ENCODE measurements at regions not wholly inside any gene's neighbourhood (a gene's known extent, or its start where the extent isn't known, plus 50 kb on each side); places are given as distances from the start of the nearest gene placed in this dataset.

DNA sequence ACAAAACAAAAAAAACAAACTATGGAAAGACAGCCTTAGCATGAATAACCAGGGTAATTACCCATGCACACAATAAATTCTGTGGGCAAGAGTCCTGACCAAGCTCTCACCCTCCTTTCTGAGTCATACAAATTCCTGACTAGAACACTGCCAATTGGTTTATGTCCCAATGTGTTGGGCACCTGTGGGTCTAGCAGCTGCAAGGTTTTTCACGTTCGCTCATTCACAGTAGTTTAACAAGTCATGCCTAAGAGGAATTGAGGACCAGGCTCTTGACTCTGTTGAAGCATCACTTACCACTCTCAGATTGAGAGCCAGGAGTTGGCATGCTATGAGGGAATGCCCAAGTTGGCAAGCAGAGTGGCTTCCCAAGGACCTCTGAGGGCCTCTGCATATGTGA lies 205.5 kb upstream of the SLC24A2 start:
- ATAC-seq (ENCODE audit: low read depth) (no peak), DNase-seq (no peak)
- no peaks in the 10 kb centered on the region for H3K36me3 ChIP-seq (replicated peaks in 1 of 2; ENCODE audit: control extremely low read depth in 1 of 2, control insufficient read depth in 1 of 2, extremely low read depth in 1 of 2, insufficient read depth in 2 of 2, low read length in 1 of 2)
- H2AFZ ChIP-seq (ENCODE audit: insufficient read depth, low read depth, low read length, poor library complexity, severe bottlenecking) = no peak overlapping the region
- POLR2A ChIA-PET = no interaction called here
- H3K27ac ChIP-seq (ENCODE audit: low read length in 2 of 2) = no peak overlapping the region
- H3K27ac Mint-ChIP-seq = no peak overlapping the region
- H3K79me2 ChIP-seq (ENCODE audit: control insufficient read depth, insufficient read depth, low read length) = no peaks in the 10 kb centered on the region
- H3K9me3 Mint-ChIP-seq (ENCODE audit: insufficient read depth) = peaks cover 4% of the 10 kb centered on the region
- no peaks in the 10 kb centered on the region for H3K4me1 ChIP-seq (ENCODE audit: control insufficient read depth in 2 of 2, insufficient read depth in 2 of 2, low read length in 2 of 2)
- no peak overlapping the region for H3K9ac ChIP-seq (ENCODE audit: low read length)
- intact Hi-C loops (cut with micrococcal nuclease) = no loop called here
- no peak overlapping the region for H3K4me3 Mint-ChIP-seq
- H3K4me2 ChIP-seq (replicated peaks; ENCODE audit: low read depth, low read length, poor library complexity, severe bottlenecking) = no peak overlapping the region
- TF ChIP-seq, protein P1, sequence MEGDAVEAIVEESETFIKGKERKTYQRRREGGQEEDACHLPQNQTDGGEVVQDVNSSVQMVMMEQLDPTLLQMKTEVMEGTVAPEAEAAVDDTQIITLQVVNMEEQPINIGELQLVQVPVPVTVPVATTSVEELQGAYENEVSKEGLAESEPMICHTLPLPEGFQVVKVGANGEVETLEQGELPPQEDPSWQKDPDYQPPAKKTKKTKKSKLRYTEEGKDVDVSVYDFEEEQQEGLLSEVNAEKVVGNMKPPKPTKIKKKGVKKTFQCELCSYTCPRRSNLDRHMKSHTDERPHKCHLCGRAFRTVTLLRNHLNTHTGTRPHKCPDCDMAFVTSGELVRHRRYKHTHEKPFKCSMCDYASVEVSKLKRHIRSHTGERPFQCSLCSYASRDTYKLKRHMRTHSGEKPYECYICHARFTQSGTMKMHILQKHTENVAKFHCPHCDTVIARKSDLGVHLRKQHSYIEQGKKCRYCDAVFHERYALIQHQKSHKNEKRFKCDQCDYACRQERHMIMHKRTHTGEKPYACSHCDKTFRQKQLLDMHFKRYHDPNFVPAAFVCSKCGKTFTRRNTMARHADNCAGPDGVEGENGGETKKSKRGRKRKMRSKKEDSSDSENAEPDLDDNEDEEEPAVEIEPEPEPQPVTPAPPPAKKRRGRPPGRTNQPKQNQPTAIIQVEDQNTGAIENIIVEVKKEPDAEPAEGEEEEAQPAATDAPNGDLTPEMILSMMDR (IDR thresholded peaks at IDR 0.05) = no peak
- no peak for TF ChIP-seq EZH2 (IDR thresholded peaks at IDR 0.05; ENCODE audit: borderline replicate concordance, insufficient read depth, low read depth, low read length, poor library complexity, severe bottlenecking)
- no peak overlapping the region for H3K4me3 ChIP-seq (ENCODE audit: control extremely low read depth in 1 of 5, extremely low read depth in 1 of 5, insufficient read depth in 1 of 5, low read depth in 2 of 5, low read length in 4 of 5)
- H4K20me1 ChIP-seq (ENCODE audit: control insufficient read depth, insufficient read depth, low read length, poor library complexity, severe bottlenecking) = no peaks in the 10 kb centered on the region
- peaks cover 0 to 6% (median 1%) of the 10 kb centered on the region in 3 donors for H3K9me3 ChIP-seq (ENCODE audit: control extremely low read depth in 1 of 3, control insufficient read depth in 2 of 3, insufficient read depth in 1 of 3, low read length in 2 of 3)
- CTCF ChIA-PET = no interaction called here
- no peaks in the 10 kb centered on the region for H3K27me3 Mint-ChIP-seq
- no peaks in the 10 kb centered on the region for H3K4me1 Mint-ChIP-seq
- 71% methylated on average over 2 of the region's 2 CpGs for WGBS (ENCODE audit: insufficient coverage)
- H3K27me3 ChIP-seq (replicated peaks in 1 of 4; ENCODE audit: control extremely low read depth in 1 of 4, control insufficient read depth in 3 of 4, insufficient read depth in 4 of 4, low read length in 3 of 4) = no peaks in the 10 kb centered on the region

DNA sequence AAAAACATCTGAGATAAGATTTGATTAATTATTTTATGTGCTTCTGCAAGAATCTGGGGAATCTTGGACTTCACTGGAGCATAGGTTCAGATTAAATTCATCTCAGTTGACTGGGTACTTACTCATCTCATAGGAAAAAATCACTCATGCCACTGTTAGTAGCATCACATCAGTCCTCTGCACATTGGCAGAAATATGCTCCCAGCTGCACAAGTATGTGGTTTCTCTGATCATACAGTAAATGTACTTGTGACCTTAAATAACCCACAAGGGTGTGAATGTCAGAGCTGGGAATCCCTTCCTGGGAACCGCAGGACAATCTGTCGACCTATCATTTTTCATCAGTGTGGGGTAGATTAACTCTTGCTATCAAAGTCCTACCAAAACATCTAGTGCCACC lies 203.7 kb upstream of the SLC24A2 start:
- no peak overlapping the region for H3K4me3 Mint-ChIP-seq
- intact Hi-C loops (cut with micrococcal nuclease) = no loop called here
- WGBS (ENCODE audit: insufficient coverage) = no CpG with 5 or more reads among the region's 2 CpGs

More for the DNA sequence above, 203.7 kb upstream of the SLC24A2 start:
- Histone ChIP-seq H3K4me3 (ENCODE audit: control extremely low read depth in 1 of 5, extremely low read depth in 1 of 5, insufficient read depth in 1 of 5, low read depth in 2 of 5, low read length in 4 of 5) (no peak overlapping the region), H3K27me3 (replicated peaks in 1 of 4; ENCODE audit: control extremely low read depth in 1 of 4, control insufficient read depth in 3 of 4, insufficient read depth in 4 of 4, low read length in 3 of 4) (no peaks in the 10 kb centered on the region), H3K9ac (ENCODE audit: low read length) (no peak overlapping the region), H3K36me3 (replicated peaks in 1 of 2; ENCODE audit: control extremely low read depth in 1 of 2, control insufficient read depth in 1 of 2, extremely low read depth in 1 of 2, insufficient read depth in 2 of 2, low read length in 1 of 2) (no peaks in the 10 kb centered on the region), H4K20me1 (ENCODE audit: control insufficient read depth, insufficient read depth, low read length, poor library complexity, severe bottlenecking) (no peaks in the 10 kb centered on the region), H3K4me1 (ENCODE audit: control insufficient read depth in 2 of 2, insufficient read depth in 2 of 2, low read length in 2 of 2) (no peaks in the 10 kb centered on the region), H2AFZ (ENCODE audit: insufficient read depth, low read depth, low read length, poor library complexity, severe bottlenecking) (no peak overlapping the region), H3K27ac (ENCODE audit: low read length in 2 of 2) (no peak overlapping the region), H3K9me3 (ENCODE audit: control extremely low read depth in 1 of 3, control insufficient read depth in 2 of 3, insufficient read depth in 1 of 3, low read length in 2 of 3) (no peaks in the 10 kb centered on the region), H3K4me2 (replicated peaks; ENCODE audit: low read depth, low read length, poor library complexity, severe bottlenecking) (no peak overlapping the region), H3K79me2 (ENCODE audit: control insufficient read depth, insufficient read depth, low read length) (no peaks in the 10 kb centered on the region)
- ATAC-seq (ENCODE audit: low read depth) = no peak
- Mint-ChIP-seq H3K9me3 (ENCODE audit: insufficient read depth) (no peaks in the 10 kb centered on the region), H3K4me1 (no peaks in the 10 kb centered on the region), H3K27ac (no peak overlapping the region), H3K27me3 (no peaks in the 10 kb centered on the region)
- POLR2A ChIA-PET = no interaction called here
- no peak for TF ChIP-seq EZH2 (IDR thresholded peaks at IDR 0.05; ENCODE audit: borderline replicate concordance, insufficient read depth, low read depth, low read length, poor library complexity, severe bottlenecking)
- TF ChIP-seq, protein P1 (IDR thresholded peaks at IDR 0.05) = no peak
- DNase-seq = no peak
- CTCF ChIA-PET = no interaction called here

Measured in B cell (primary cell).